ENCODE measurements at regions not wholly inside any gene's neighbourhood (a gene's known extent, or its start where the extent isn't known, plus 50 kb on each side); places are given as distances from the start of the nearest gene placed in this dataset.

DNA sequence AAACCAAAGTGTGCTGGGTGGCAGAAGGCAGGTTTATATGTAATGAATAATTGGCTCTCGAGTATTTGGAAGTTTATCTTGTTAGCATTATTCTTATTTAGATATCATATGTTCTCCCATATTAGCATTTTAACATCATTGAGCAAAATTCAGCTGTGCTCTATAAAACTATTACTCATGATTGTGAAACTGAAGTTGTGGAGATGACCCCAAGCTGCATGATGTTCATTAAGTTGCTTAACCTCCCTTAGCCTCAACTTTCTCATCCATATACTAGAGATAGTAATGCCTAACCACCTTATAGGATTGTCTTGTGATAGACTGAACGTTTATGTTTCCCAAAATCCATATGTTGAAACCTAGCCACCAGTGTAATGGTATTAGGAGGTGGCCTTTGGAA lies 346.3 kb downstream of the SATB2 start:
- peaks cover 1% of the 10 kb centered on the region for H3K9me3 Mint-ChIP-seq
- TF ChIP-seq, protein P1, sequence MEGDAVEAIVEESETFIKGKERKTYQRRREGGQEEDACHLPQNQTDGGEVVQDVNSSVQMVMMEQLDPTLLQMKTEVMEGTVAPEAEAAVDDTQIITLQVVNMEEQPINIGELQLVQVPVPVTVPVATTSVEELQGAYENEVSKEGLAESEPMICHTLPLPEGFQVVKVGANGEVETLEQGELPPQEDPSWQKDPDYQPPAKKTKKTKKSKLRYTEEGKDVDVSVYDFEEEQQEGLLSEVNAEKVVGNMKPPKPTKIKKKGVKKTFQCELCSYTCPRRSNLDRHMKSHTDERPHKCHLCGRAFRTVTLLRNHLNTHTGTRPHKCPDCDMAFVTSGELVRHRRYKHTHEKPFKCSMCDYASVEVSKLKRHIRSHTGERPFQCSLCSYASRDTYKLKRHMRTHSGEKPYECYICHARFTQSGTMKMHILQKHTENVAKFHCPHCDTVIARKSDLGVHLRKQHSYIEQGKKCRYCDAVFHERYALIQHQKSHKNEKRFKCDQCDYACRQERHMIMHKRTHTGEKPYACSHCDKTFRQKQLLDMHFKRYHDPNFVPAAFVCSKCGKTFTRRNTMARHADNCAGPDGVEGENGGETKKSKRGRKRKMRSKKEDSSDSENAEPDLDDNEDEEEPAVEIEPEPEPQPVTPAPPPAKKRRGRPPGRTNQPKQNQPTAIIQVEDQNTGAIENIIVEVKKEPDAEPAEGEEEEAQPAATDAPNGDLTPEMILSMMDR (IDR thresholded peaks at IDR 0.05), result no peak
- no peak overlapping the region for H3K27ac Mint-ChIP-seq
- H3K4me1 Mint-ChIP-seq (ENCODE audit: low read depth), result no peaks in the 10 kb centered on the region
- ATAC-seq (no peak), DNase-seq (no peak)
- POLR2A ChIA-PET, result interaction anchor here (1.2 kb wide), 1 partner anchor 14 kb away, joined by 3 read pairs; no protein-coding TSS in a partner anchor
- intact Hi-C loops (cut with micrococcal nuclease), result no loop called here
- no peak overlapping the region for H3K4me3 Mint-ChIP-seq
- no peaks in the 10 kb centered on the region for H3K27me3 Mint-ChIP-seq
- no peaks in the 10 kb centered on the region for H3K36me3 Mint-ChIP-seq (ENCODE audit: low read depth)
- CTCF ChIA-PET, result no interaction called here

DNA sequence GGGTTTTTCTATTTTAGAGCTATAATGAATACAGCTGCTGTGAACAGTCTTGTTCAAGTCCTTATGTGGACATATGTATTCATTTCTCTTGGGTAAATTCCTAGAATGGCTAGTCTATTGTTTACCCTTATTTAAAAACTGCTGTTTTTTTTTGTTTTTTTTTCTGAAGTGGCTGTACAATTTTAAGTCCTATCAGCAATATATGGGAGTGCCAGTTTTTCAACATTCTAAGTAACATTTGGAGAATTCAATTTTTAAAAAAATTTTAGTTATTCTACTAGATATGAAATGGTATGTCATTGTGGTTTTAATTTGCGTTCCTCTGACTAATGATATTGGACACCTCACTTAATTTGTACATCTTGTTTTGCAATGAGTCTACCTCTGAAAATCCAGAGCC lies 349.7 kb downstream of the SATB2 start:
- Mint-ChIP-seq H3K4me3 (no peak overlapping the region), H3K36me3 (ENCODE audit: low read depth) (no peaks in the 10 kb centered on the region), H3K4me1 (ENCODE audit: low read depth) (no peaks in the 10 kb centered on the region), H3K27me3 (no peaks in the 10 kb centered on the region), H3K27ac (no peak overlapping the region), H3K9me3 (peaks cover 1% of the 10 kb centered on the region)
- DNase-seq, result no peak
- no peak for ATAC-seq
- ChIA-PET CTCF (interaction anchor here (0.8 kb wide), 1 partner anchor 10 kb away, joined by 3 read pairs; no protein-coding TSS in a partner anchor), POLR2A (no interaction called here)
- TF ChIP-seq, protein P1 (IDR thresholded peaks at IDR 0.05), result no peak
- intact Hi-C loops (cut with micrococcal nuclease), result no loop called here

DNA sequence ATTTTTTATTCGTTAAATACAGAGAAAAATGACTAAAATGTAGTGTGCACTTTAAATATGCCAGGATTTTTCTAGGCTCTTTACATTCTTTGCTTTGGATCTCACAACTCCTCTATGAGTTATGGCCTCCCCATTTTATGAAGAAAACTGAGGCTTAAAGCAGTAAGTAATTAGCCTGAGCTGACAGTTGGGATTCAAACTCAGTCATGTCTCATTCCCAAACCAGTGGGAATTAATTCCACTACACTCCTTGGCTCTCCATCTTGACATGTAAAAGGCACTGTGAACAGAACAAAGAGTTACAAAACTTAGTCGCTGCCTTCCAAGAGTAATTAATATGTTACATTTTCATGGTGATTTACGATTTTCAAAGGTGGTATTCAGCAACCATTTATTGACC lies 351.9 kb downstream of the SATB2 start:
- no peaks in the 10 kb centered on the region for H3K36me3 Mint-ChIP-seq (ENCODE audit: low read depth)
- CTCF ChIA-PET, result no interaction called here
- H3K4me1 Mint-ChIP-seq (ENCODE audit: low read depth), result no peaks in the 10 kb centered on the region
- H3K9me3 Mint-ChIP-seq, result peaks cover 1% of the 10 kb centered on the region
- DNase-seq (no peak), ATAC-seq (no peak)
- no peaks in the 10 kb centered on the region for H3K27me3 Mint-ChIP-seq
- H3K27ac Mint-ChIP-seq, result no peak overlapping the region
- intact Hi-C loops (cut with micrococcal nuclease), result no loop called here
- TF ChIP-seq, protein P1 (IDR thresholded peaks at IDR 0.05), result no peak
- POLR2A ChIA-PET, result no interaction called here
- no peak overlapping the region for H3K4me3 Mint-ChIP-seq

DNA sequence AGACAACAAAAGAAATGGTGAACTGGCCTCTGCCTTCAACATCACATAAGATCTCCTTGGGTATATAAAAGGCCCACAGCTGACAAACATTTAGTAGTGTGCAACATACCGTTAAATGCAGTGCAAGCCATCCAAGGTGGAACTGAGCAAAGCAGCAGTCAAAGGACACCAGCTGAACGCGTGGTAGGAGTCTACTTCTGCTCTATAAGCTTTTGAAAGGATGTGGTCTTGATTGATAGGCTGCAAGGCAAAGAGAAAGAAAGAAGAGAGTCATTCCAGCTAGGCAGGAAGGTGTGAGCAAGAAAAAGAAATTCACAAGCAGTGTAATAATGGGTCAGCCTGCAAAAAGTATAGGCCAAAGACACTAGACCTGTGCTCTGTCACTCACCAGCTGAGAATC lies 356.3 kb downstream of the SATB2 start:
- Mint-ChIP-seq H3K27ac (no peak overlapping the region), H3K9me3 (no peaks in the 10 kb centered on the region), H3K27me3 (no peaks in the 10 kb centered on the region), H3K4me1 (ENCODE audit: low read depth) (no peaks in the 10 kb centered on the region), H3K36me3 (ENCODE audit: low read depth) (no peaks in the 10 kb centered on the region), H3K4me3 (no peak overlapping the region)
- TF ChIP-seq, protein P1 (IDR thresholded peaks at IDR 0.05), result no peak
- DNase-seq, result no peak
- ChIA-PET POLR2A (no interaction called here), CTCF (no interaction called here)
- ATAC-seq, result no peak
- intact Hi-C loops (cut with micrococcal nuclease), result no loop called here

DNA sequence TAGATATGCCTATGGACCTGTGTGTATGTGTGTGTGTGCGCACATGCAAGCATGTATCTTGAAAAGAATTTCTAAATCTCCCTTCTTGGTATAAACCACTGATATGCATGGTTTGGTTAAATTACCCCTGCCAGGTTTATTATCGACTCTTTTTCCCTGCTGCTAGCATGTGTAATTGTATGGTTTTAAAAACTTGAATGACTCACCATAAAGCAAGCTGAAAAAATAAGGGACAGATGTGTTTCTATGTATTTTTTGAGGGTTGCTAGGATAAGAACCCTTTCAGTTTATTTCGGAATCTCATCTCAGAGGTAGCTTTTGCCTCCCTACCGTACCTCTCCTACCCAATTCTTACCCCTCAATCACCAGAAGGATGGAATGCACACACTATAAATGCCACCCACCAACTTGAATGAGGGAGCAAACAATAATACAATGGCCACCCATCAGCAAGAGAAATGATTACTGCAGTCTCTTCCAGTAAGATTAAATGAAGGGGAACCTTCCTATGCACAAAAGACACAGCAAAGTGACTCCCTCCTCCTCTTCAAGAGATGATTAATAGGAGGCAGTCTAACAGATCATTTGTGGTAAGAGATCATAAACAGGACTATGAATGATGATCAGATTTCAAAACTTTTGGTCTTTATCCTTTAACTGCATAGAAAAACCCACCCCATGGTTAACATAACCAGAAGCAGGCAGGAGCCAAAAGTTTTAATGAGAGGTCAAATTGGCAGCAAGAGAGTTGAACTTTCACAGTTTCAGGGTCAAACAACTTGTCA lies 357.2 kb downstream of the SATB2 start:
- CTCF ChIA-PET, result no interaction called here
- intact Hi-C loops (cut with micrococcal nuclease), result no loop called here
- POLR2A ChIA-PET, result no interaction called here
- ATAC-seq (no peak), DNase-seq (no peak)
- Mint-ChIP-seq H3K27ac (no peak overlapping the region), H3K4me1 (ENCODE audit: low read depth) (no peaks in the 10 kb centered on the region), H3K36me3 (ENCODE audit: low read depth) (no peaks in the 10 kb centered on the region), H3K27me3 (no peaks in the 10 kb centered on the region), H3K4me3 (no peak overlapping the region), H3K9me3 (no peaks in the 10 kb centered on the region)
- TF ChIP-seq, protein P1 (IDR thresholded peaks at IDR 0.05), result no peak

Measured in activated CD8-positive, alpha-beta T cell treated with anti-CD3 and anti-CD28 coated beads for 36 hours (primary cell).